HG03558 (cell line): ENCODE measurements at regions not wholly inside any gene's neighbourhood (a gene's known extent, or its start where the extent isn't known, plus 50 kb on each side); places are given as distances from the start of the nearest gene placed in this dataset.
"Not testable (repeated sequence)": the region's sequence is repeated elsewhere in the genome, so short reads cannot be mapped to it uniquely, and the experiment has no call there.

Experiments
- ATAC-seq: cut with Tn5 transposase; IDR thresholded peaks from one replicate; pipeline ENCODE4 v1.9.1; 2021; ENCODE audit warnings: moderate number of reproducible peaks; ENCODE audit not compliant: unreplicated experiment; ENCODE audit errors: extremely low read depth

GRCh38 chr7:85695533-85695932, 508.7 kb upstream of the SEMA3D start:
- no peak for ATAC-seq

GRCh38 chr7:85695041-85695440, 508.2 kb upstream of the SEMA3D start:
- no peak for ATAC-seq

GRCh38 chr7:85693326-85693725, 506.5 kb upstream of the SEMA3D start:
- no peak for ATAC-seq

GRCh38 chr7:85688712-85689111, 501.9 kb upstream of the SEMA3D start:
- ATAC-seq, result no peak

DNA sequence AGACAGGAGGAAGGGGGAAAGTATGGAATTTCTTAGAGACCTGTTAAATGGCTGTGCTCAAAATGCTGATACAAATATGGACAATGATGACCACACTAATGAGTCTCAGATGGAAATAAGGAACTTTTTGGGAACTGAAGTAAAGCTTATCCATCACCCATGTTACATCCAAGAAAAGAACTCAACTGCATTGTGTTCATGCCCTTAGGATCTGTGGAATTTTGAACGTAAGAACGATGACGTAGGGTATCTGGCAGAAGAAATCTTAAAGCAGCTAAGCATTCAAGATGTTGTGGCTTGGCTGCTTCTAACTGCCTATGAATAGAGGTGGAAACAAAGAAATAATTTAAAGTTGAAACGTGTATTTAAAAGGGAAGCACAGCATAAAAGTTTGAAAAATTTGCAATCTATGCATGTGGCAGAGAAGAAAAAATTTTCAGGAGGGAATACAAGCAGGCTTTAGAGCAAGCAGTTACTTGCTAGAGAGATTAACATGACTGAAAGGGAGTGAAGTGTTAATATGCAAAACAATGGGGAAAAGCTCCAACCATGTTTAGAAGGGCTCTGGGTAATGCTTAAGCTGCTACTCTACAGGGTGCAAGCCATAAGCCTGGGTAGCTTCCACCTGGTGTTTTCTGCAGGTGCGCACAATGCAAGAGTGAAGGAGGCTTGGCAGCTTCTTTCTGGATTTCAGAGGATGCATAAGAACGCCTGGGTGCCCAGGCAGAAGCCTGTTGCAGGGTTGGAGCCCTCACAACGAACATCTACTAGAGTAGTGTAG, 499.7 kb upstream of the SEMA3D start:
- ATAC-seq, result no peak

- no peak for ATAC-seq
Measured at GRCh38 chr7:85685901-85686300, 499.0 kb upstream of the SEMA3D start.

- ATAC-seq, result no peak
Measured at GRCh38 chr7:85682833-85683620, 496.2 kb upstream of the SEMA3D start.

DNA sequence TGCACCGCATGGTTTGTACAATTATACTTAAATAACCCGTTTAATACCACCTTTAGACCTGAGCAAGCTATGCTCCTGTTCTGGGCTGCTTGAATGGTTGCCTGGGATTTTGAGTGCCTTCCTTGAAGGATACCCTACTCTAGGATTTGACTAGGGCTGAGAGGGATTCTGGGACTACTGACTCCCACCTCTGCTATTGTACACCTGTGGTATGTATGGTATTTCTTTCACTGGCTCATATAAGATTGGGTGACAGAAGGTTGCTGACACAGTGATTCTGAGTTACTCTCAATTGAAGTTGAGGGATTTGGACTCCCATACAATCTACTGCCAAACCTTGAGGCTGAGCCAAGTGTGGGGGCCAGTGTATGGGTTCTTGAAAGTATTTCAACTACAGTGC, 494.4 kb upstream of the SEMA3D start:
- no peak for ATAC-seq

- ATAC-seq, result not testable (repeated sequence)
Measured at GRCh38 chr7:85675093-85675492, 488.2 kb upstream of the SEMA3D start.

DNA sequence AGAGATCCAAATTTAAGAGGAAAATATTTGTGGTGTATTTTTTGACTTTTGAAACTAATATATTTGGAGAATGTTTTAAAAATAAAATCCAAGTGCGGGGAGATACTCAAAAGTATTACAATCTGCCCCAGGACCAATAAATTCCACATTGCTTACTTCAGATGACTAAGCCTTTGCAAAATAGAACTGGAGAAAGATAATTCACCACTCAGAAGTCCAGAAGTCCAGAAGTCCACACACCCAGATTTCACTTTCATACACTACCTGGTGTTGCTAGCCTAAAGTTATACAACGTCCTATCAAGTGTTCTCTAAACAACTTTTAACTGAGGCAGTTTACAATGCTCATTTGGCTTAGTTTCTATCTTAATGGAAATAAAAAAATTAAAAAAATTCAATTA, 487.0 kb upstream of the SEMA3D start:
- no peak for ATAC-seq

DNA sequence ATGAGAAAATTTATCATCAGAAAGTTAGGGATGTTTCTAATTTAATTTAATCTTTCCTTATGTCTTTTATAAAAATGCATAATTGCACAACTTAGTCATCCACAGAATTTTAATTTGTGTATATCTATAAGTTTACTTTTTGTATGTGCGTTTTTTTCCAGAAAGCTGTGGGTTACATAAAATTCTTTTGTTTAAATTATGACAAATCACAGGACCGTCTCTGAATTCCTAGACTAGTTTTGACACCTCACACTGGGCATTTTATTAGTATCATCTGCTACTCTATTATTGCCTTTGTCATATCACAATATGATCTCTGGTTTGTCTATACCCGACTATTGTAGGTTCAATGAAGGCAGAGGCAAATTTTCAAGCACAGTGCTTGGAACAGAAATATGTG, 482.4 kb upstream of the SEMA3D start:
- no peak for ATAC-seq

- no peak for ATAC-seq
Measured at GRCh38 chr7:85664341-85664740, 477.5 kb upstream of the SEMA3D start.

DNA sequence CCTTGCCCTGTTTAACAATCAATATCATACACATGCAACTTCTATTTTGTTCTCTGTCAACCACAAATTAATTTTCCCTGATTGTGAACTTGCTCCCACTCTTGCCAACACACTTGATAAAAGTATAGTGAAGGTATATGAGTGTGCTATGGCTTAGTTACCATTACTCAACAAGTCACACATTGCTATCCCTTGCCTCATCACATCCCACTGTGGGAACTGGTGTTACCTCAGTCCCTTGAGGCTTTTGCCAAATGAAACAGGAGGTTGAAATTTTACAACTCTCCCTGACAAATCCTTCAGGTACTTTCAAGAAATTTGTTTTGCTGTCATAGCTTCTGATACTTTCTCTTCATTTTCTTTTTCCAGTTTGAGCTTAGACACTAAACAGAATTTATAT, 472.5 kb upstream of the SEMA3D start:
- no peak for ATAC-seq

DNA sequence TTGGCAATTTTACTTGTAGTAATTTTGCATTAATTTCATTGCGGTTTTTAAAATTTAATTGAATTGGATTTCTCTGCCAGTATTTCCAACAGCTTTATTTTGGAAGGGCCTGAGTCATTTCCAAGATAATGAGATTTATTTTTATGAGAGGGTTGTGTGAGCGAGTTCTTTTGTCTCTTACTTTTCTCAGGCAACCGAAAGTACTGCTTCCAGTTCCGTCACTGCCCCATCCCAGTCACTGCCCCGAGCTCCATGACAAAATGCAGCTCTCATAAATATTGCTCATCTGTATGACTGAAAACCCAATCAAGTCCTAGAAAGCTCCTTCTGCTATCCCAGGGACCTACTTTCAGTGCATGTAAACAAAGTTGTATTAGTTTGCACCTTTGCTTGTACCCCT, 468.4 kb upstream of the SEMA3D start:
- no peak for ATAC-seq

GRCh38 chr7:85644272-85644671, 457.4 kb upstream of the SEMA3D start:
- no peak for ATAC-seq

- ATAC-seq, result no peak
Measured at GRCh38 chr7:85641331-85641730, 454.5 kb upstream of the SEMA3D start.

DNA sequence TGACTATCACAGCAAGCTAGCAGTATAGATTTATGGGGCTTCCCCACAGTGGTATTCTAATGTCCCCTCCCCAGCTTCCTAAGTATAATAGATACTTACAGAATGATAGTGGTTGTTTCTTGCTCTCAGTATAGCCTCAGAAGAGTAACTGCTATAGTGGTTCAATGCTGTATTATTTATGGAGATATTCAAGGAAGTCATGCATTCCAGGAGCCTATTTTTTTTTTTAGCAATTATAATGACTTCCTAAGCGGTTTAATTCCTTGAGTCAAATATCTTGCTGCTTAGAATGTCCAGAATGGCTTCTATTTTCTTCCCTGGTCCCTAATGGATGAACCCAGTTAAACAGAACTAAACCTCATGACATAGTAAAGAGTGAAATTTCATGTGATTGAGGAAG, 451.5 kb upstream of the SEMA3D start:
- no peak for ATAC-seq

GRCh38 chr7:85634951-85635350, 448.1 kb upstream of the SEMA3D start:
- ATAC-seq, result no peak

- ATAC-seq, result no peak
Measured at GRCh38 chr7:85630904-85631600, 444.2 kb upstream of the SEMA3D start.

DNA sequence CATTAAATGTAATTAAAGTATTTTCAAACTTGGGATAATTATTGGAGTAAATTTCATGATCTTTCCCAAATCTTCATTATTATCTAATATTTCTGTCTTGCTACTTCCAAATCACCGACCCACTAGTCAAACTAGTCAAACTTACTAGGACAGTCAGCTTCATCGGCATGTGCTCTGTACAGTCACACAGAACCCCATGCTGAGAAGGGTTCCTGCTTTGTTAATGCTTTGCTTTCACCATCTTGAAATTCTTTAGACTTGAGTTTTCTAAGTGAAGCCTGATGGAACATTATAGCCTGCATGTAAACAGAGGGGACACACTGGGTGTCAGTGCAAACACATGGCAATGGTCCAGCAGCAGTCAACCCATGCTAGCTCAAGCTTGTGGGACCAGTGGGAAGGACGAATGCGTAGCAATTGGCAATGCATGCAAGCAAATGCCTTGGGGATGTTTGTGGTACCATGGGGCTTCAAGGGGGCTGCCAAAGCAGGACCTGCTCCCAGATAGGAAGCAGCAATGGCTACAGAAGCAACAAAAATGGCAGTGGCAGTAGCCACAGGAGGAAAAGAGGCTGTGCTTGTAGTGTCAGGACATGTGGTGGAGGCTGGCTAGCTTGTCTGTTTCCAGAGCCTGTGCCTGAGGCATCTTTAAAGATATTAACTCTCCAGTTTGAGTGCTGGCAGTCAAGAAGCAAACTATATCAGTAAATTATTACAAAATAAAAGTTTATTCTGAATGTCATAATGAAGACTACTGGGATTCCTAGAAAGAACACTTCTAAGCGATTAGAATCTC, 441.1 kb upstream of the SEMA3D start:
- no peak for ATAC-seq
